ENCODE measurements at regions not wholly inside any gene's neighbourhood (a gene's known extent, or its start where the extent isn't known, plus 50 kb on each side); places are given as distances from the start of the nearest gene placed in this dataset.

- TF ChIP-seq CTCF (IDR thresholded peaks at IDR 0.05) (no peak), POLR2A (IDR thresholded peaks at IDR 0.05) (no peak)
These were observed 765.5 kb downstream of the CDH8 start for GRCh38 chr16:61270726-61271125.
